Esophagus (tissue), 2 donors: ENCODE measurements at regions not wholly inside any gene's neighbourhood (a gene's known extent, or its start where the extent isn't known, plus 50 kb on each side); places are given as distances from the start of the nearest gene placed in this dataset.

Experiments
- H3K27ac ChIP-seq, 2 donors: one replicate each; pipeline ENCODE4 v1.5.1; 2013; ENCODE audit warnings: low read depth in 2 of 2, mild to moderate bottlenecking in 2 of 2, inconsistent platforms in 1 of 2, low read length in 1 of 2, moderate library complexity in 1 of 2
- H3K27me3 ChIP-seq, 2 donors: one replicate each; pipeline ENCODE4 v1.6.1; 2013; ENCODE audit warnings: low read length in 2 of 2, control low read depth in 1 of 2, mild to moderate bottlenecking in 1 of 2; ENCODE audit not compliant: insufficient read depth in 2 of 2, control insufficient read depth in 1 of 2
- H3K36me3 ChIP-seq, 2 donors: one replicate each; pipeline ENCODE4 v1.6.1; 2013; ENCODE audit warnings: low read length in 1 of 2; ENCODE audit not compliant: control insufficient read depth in 2 of 2, insufficient read depth in 2 of 2
- H3K4me1 ChIP-seq, 2 donors: one replicate each; pipeline ENCODE4 v1.6.1; 2013; ENCODE audit warnings: low read length in 1 of 2; ENCODE audit not compliant: control insufficient read depth in 2 of 2, insufficient read depth in 2 of 2
- H3K4me3 ChIP-seq, 2 donors: one replicate each; pipeline ENCODE4 v1.5.1; 2013; ENCODE audit warnings: low read length in 2 of 2, mild to moderate bottlenecking in 2 of 2, low read depth in 1 of 2, moderate library complexity in 1 of 2
- H3K9me3 ChIP-seq, 2 donors: one replicate each; pipeline ENCODE4 v1.6.1; 2013; ENCODE audit warnings: mild to moderate bottlenecking in 2 of 2, low read depth in 1 of 2, low read length in 1 of 2, moderate library complexity in 1 of 2; ENCODE audit not compliant: control insufficient read depth in 2 of 2, insufficient read depth in 1 of 2
- WGBS, 2 donors: extraction: QIAGEN DNeasy Blood & Tissue Kit; methylation state at CpG; one replicate each; pipeline ENCODE4 v1.1.7; 2013; 5-methylcytosine and 5-hydroxymethylcytosine counted together
- donor health status: healthy with polysubstance abuse.
- donor health status: Bipolar disorder and iron deficiency.

- Histone ChIP-seq H3K4me1 (no peaks in the 10 kb centered on the region), H3K27ac (no peak overlapping the region), H3K4me3 (no peak overlapping the region), H3K9me3 (no peaks in the 10 kb centered on the region), H3K36me3 (no peaks in the 10 kb centered on the region), H3K27me3 (no peaks in the 10 kb centered on the region)
- WGBS, 2 donors = 68 to 73% methylated on average over 3 of the region's 3 CpGs
These were observed 52.6 kb upstream of the JUN start for GRCh38 chr1:58836408-58836807.

GRCh38 chr1:58837886-58838285 is 54.0 kb upstream of the JUN start:
- Histone ChIP-seq H3K36me3 (no peaks in the 10 kb centered on the region), H3K4me3 (no peak overlapping the region), H3K9me3 (no peaks in the 10 kb centered on the region), H3K27me3 (no peaks in the 10 kb centered on the region), H3K4me1 (no peaks in the 10 kb centered on the region), H3K27ac (no peak overlapping the region)

DNA sequence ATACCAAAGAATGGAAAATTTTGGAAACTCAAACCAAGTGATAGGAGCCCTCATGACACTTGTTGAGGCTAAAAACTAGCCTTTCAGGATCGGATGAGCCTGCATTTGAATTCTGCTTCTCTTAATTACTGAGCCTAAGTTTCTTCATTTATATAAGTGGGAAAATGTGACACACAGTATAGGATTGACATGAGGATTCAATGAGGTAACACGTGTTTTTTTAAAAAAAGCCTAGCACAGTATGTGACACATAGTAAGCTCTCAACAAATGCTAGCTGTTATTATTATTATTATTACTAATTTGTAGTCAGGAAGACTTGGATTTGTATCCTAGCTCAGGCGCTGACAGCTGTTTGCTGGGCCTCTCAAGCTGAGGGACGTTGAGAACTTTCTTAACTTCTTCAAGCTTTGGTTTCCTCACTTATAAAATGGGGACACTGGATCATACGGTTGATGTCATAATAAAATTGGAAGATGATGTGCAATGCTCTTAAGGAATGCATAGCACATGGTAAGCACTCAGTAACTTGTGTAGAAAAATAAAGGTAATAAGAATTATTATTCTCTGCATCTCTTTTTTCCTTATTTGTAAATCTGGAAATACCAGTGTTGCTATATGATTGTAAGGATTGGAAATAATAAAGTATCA is 55.4 kb upstream of the JUN start:
- no peaks in the 10 kb centered on the region for H3K36me3 ChIP-seq
- H3K27me3 ChIP-seq = no peaks in the 10 kb centered on the region
- no peaks in the 10 kb centered on the region for H3K4me1 ChIP-seq
- H3K9me3 ChIP-seq = no peaks in the 10 kb centered on the region
- H3K27ac ChIP-seq = no peak overlapping the region
- no peak overlapping the region for H3K4me3 ChIP-seq
- WGBS, 2 donors = 72 to 73% methylated on average over 5 of the region's 5 CpGs

- H3K4me3 ChIP-seq = no peak overlapping the region
- H3K36me3 ChIP-seq = no peaks in the 10 kb centered on the region
- WGBS, 2 donors = 94 to 97% methylated on average over 5 of the region's 5 CpGs
- no peaks in the 10 kb centered on the region for H3K9me3 ChIP-seq
- H3K27ac ChIP-seq = no peak overlapping the region
- H3K27me3 ChIP-seq = no peaks in the 10 kb centered on the region
- H3K4me1 ChIP-seq = no peaks in the 10 kb centered on the region
These were observed 56.3 kb upstream of the JUN start for GRCh38 chr1:58839846-58840835.

- H3K9me3 ChIP-seq = no peaks in the 10 kb centered on the region
- 81 to 86% methylated on average over 3 of the region's 3 CpGs for WGBS, 2 donors
- no peaks in the 10 kb centered on the region for H3K4me1 ChIP-seq
- H3K36me3 ChIP-seq = no peaks in the 10 kb centered on the region
- no peak overlapping the region for H3K4me3 ChIP-seq
- H3K27ac ChIP-seq = no peak overlapping the region
- H3K27me3 ChIP-seq = no peaks in the 10 kb centered on the region
These were observed 57.6 kb upstream of the JUN start for GRCh38 chr1:58841455-58841854.

GRCh38 chr1:58842941-58843340 is 59.1 kb upstream of the JUN start:
- Histone ChIP-seq H3K4me1 (no peaks in the 10 kb centered on the region), H3K9me3 (no peaks in the 10 kb centered on the region), H3K4me3 (no peak overlapping the region), H3K27me3 (no peaks in the 10 kb centered on the region), H3K27ac (no peak overlapping the region), H3K36me3 (no peaks in the 10 kb centered on the region)
- WGBS, 2 donors = 96 to 98% methylated on average over 2 of the region's 2 CpGs

DNA sequence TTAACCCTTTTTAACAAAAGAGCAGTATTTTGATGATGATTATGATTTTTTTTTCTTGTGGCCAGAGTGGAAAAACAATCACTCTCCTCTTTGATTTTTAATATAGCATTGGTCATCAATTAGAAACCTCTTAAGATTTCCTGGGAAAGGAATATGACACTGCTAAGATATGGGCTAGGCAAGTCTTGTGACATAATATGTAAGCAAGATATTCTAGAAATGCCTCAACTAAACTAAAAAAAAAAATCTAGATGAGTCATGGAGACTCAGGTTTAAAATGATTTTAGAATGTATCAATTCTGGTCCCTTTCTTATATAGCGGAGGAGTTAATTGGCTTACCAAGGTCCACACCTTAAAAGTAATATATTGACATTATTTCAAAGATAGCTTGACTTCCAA is 60.3 kb upstream of the JUN start:
- WGBS, 2 donors = 94 to 97% methylated on average over 1 of the region's 1 CpG
- Histone ChIP-seq H3K4me3 (no peak overlapping the region), H3K36me3 (no peaks in the 10 kb centered on the region), H3K9me3 (no peaks in the 10 kb centered on the region), H3K27me3 (no peaks in the 10 kb centered on the region), H3K4me1 (no peaks in the 10 kb centered on the region), H3K27ac (no peak overlapping the region)

- no peak overlapping the region for H3K27ac ChIP-seq
- no peaks in the 10 kb centered on the region for H3K4me1 ChIP-seq
- no peaks in the 10 kb centered on the region for H3K36me3 ChIP-seq
- no peaks in the 10 kb centered on the region for H3K27me3 ChIP-seq
- no peak overlapping the region for H3K4me3 ChIP-seq
- 91 to 92% methylated on average over 4 of the region's 4 CpGs for WGBS, 2 donors
- H3K9me3 ChIP-seq = no peaks in the 10 kb centered on the region
These were observed 62.1 kb upstream of the JUN start for GRCh38 chr1:58845942-58846341.

DNA sequence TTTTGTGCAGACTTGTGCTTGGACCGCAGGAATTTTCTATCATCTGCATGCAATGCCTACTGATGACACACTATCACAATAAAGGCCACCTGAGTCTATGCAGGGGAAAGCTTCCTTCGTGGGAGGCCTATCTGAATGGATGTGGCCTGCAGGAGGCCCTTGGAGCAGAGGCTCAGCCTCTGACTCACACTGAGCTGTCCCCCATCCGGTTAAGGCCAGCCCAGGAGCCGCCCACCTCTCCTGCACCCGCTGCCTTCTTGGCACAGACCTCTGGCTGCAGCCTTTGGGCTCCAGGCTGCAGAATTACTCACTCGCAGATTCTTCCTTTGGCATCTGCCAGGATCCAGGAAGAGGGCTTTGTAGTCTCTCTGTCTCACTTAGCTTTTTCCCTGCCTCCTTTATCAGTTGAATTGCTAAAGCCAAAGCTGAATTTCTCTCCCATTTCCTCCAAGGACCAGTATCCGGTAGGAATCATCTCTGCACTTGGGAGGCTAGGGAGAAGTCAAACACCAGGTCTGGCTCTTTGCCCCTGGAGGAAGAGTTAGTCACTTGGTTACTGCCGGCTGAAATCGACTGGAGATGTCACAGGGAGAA is 65.1 kb upstream of the JUN start:
- no peaks in the 10 kb centered on the region for H3K27me3 ChIP-seq
- WGBS, 2 donors = 20 to 27% methylated on average over 9 of the region's 9 CpGs
- H3K4me3 ChIP-seq = no peak overlapping the region
- H3K4me1 ChIP-seq = no peaks in the 10 kb centered on the region
- no peaks in the 10 kb centered on the region for H3K9me3 ChIP-seq
- peak overlapping the region in 1 of 2 donors; percentile 61 for H3K27ac ChIP-seq
- no peaks in the 10 kb centered on the region for H3K36me3 ChIP-seq
